GM12874 (cell line): ENCODE measurements at regions not wholly inside any gene's neighbourhood (a gene's known extent, or its start where the extent isn't known, plus 50 kb on each side); places are given as distances from the start of the nearest gene placed in this dataset.

Source experiments
- CTCF ChIP-seq: IDR thresholded peaks from 2 replicates; pipeline ENCODE4 v1.5.1; 2011; ENCODE audit warnings: low read depth, mild to moderate bottlenecking, control low read depth, low read length, moderate library complexity; ENCODE audit not compliant: insufficient read depth

DNA sequence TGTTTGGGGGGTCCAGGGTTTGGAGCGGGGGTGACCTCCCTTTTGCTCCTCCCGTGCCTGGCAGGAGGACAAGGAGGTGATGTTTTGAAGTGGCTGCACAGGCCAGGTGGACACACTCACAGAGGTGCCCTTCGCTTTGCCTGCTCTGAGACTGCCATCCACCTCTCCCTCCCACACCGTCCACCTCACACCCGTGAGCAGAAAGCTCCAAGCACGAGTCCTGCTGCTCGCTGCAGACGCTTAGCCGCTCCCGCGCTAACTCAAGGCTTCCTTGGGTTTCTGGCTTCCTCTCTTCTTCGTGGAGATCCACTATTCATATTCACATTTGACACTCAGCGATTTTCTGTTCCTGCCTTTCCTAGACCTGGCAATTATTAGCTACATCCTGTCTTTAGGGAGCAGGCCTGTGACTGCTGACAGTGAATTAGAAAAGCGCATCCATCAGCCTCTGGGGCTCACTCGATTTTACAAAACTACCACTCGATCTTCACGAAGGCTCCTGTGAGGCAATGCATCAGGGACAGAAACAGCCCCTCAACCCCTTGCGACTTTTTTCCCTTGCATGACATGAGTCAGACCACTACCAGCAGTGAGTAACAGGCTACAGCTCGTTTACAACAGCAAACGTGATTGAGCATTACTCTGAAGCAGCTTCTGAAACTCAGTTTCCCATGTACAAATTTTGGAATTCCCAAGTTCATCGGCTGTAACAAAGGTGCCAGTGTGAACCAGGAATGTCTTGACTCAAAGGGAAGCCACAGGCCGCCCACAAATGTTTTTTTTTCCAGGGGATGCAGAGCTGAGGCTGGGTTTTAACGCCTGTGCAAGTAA is 238.7 kb upstream of the SOX11 start:
- TF ChIP-seq CTCF: no peak

- TF ChIP-seq CTCF: no peak
Observed at GRCh38 chr2:5454051-5454390, 238.2 kb upstream of the SOX11 start.

DNA sequence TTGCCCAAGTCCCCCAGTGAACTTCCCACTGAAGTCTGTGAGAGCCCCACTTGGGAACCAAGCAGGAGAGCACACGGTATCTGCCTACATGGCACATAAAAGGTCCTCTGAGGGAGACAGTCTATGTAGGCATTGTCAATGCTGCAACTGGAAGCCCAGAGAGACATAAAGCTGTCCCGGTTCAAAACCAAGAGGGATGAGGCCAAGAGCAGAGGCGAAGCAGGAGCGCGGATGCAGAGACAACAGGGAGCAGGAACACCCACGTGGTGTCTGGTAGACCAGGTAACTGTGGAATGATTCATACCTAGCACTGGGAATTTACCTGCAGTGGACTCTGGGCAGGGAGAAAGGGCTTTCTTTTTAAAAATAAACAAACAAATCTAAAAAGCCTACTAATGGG is 233.1 kb upstream of the SOX11 start:
- no peak for TF ChIP-seq CTCF

DNA sequence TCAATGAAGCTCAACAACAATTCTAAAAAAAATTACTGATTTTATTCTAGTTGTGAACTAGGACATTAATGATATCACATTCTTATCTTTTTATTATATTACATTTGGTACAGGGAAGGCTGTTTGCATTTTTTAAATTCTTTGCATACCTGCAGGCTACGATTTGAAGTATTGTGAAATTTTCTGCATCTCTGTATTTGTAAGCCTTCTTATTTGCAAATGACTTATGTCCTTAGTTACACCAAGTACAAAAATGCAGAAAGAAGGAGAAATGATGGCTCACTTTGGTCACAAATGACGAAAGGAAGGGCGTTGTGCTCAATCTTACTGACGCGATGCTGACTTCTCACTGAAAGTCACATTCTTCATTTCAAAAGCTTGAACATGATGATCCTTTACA is 227.5 kb upstream of the SOX11 start:
- no peak for TF ChIP-seq CTCF

- TF ChIP-seq CTCF: no peak
Observed at GRCh38 chr2:5465859-5466258, 226.3 kb upstream of the SOX11 start.

GRCh38 chr2:5467178-5467905 is 224.8 kb upstream of the SOX11 start:
- TF ChIP-seq CTCF: no peak

- no peak for TF ChIP-seq CTCF
Observed at GRCh38 chr2:5472673-5473072, 219.5 kb upstream of the SOX11 start.
